ENCODE measurements at regions not wholly inside any gene's neighbourhood (a gene's known extent, or its start where the extent isn't known, plus 50 kb on each side); places are given as distances from the start of the nearest gene placed in this dataset.

DNA sequence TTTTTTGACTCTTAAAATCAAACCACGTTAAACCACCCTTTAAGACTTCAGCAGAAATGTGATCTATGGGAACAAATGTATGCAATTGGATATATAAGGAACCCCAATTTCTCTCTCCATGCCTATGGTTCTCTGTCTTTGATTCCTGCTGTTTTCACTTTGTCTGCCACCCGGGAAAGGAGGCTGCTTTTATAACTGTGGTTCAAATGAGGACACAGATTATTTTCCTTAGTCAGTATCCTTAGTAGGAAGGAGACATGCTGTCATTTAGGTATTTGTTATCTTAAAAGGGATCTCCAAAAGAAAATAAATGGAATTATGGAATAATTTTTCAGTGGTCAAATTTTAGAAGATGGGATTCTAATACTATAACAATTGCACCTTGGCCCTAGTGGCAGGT is 176.1 kb upstream of the NREP start:
- Histone ChIP-seq H3K4me1 (peaks cover 7% of the 10 kb centered on the region), H3K4me3 (no peak overlapping the region), H3K27me3 (ENCODE audit: insufficient read depth in 3 of 3, low read length in 2 of 3) (no peaks in the 10 kb centered on the region), H3K36me3 (ENCODE audit: insufficient read depth in 1 of 2, low read depth in 1 of 2) (no peaks in the 10 kb centered on the region), H3K27ac (no peak overlapping the region), H3K9me3 (no peaks in the 10 kb centered on the region)
- DNase-seq: no peak
- intact Hi-C loops (cut with DNase I): no loop called here
- WGBS, 3 donors: 19 to 38% (median 26%) methylated on average over 2 of the region's 2 CpGs
- no peak for ATAC-seq
- TF ChIP-seq, protein P1, sequence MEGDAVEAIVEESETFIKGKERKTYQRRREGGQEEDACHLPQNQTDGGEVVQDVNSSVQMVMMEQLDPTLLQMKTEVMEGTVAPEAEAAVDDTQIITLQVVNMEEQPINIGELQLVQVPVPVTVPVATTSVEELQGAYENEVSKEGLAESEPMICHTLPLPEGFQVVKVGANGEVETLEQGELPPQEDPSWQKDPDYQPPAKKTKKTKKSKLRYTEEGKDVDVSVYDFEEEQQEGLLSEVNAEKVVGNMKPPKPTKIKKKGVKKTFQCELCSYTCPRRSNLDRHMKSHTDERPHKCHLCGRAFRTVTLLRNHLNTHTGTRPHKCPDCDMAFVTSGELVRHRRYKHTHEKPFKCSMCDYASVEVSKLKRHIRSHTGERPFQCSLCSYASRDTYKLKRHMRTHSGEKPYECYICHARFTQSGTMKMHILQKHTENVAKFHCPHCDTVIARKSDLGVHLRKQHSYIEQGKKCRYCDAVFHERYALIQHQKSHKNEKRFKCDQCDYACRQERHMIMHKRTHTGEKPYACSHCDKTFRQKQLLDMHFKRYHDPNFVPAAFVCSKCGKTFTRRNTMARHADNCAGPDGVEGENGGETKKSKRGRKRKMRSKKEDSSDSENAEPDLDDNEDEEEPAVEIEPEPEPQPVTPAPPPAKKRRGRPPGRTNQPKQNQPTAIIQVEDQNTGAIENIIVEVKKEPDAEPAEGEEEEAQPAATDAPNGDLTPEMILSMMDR (IDR thresholded peaks at IDR 0.05): no peak

DNA sequence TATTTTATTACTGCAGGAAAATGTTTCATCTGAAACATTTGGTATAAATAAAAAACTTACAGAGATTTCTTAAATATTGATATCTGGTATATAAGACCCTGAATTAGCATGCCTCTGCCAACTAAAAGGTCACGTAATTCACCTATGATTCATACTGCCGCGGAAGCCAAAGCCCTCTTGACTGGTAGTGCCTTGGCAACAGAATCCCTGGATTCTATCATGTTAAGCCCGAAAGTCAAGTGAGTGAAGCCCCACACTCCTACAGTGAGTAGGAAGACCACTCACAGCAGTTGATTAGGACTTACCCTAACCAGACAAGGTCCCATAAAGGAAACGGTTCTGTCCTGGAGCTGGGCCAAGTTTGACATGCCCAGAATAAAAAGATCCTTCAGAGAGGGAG is 175.6 kb upstream of the NREP start:
- Histone ChIP-seq H3K4me1 (peaks cover 7% of the 10 kb centered on the region), H3K9me3 (no peaks in the 10 kb centered on the region), H3K4me3 (no peak overlapping the region), H3K27ac (no peak overlapping the region), H3K27me3 (ENCODE audit: insufficient read depth in 3 of 3, low read length in 2 of 3) (no peaks in the 10 kb centered on the region), H3K36me3 (ENCODE audit: insufficient read depth in 1 of 2, low read depth in 1 of 2) (no peaks in the 10 kb centered on the region)
- TF ChIP-seq, protein P1 (IDR thresholded peaks at IDR 0.05): no peak
- DNase-seq (no peak), ATAC-seq (no peak)
- 16 to 27% (median 24%) methylated on average over 5 of the region's 5 CpGs for WGBS, 3 donors
- intact Hi-C loops (cut with DNase I): no loop called here

DNA sequence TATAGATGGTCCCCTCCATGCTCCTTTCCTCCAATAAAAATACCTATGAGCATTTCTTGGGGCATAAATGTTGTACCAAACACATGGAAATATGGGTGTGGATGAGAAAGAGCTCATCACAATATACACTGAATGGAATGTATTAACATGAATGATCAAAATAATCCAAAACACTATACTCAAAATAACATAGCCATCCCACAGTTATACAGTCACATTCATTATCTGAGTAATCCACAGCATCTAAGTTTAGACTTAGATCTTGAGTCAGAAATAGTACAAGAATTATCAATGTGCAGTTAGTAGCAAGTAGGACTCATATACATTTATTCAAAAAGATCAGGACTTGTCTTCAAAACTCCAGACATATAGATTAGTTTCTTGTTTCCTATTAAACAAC is 175.2 kb upstream of the NREP start:
- ATAC-seq (no peak), DNase-seq (no peak)
- Histone ChIP-seq H3K27me3 (ENCODE audit: insufficient read depth in 3 of 3, low read length in 2 of 3) (no peaks in the 10 kb centered on the region), H3K27ac (no peak overlapping the region), H3K9me3 (no peaks in the 10 kb centered on the region), H3K36me3 (ENCODE audit: insufficient read depth in 1 of 2, low read depth in 1 of 2) (no peaks in the 10 kb centered on the region), H3K4me3 (no peak overlapping the region), H3K4me1 (peaks cover 7% of the 10 kb centered on the region)
- TF ChIP-seq, protein P1 (IDR thresholded peaks at IDR 0.05): no peak
- intact Hi-C loops (cut with DNase I): no loop called here

DNA sequence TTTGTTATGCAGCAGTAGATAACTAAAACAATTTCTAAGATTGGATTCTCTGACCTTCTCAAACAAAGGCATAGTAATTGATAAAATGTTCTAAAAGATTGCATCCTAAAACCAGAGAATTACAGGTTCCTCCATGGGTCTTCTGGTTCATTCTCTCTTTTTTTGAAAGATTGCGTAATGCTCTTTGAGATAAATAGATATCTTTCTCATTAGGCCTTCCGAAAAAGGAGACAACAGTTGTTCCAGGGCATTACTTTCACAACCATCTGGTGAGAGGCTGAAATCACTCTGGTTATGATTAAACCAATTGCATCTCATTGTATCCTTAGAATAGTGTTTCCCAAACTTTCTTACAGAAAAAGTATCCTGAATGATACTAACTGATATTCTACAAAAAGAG is 174.7 kb upstream of the NREP start:
- WGBS, 3 donors: 86 to 90% (median 86%) methylated on average over 2 of the region's 2 CpGs
- Histone ChIP-seq H3K27me3 (ENCODE audit: insufficient read depth in 3 of 3, low read length in 2 of 3) (no peaks in the 10 kb centered on the region), H3K4me3 (no peak overlapping the region), H3K9me3 (no peaks in the 10 kb centered on the region), H3K4me1 (peaks cover 7% of the 10 kb centered on the region), H3K36me3 (ENCODE audit: insufficient read depth in 1 of 2, low read depth in 1 of 2) (no peaks in the 10 kb centered on the region), H3K27ac (no peak overlapping the region)
- DNase-seq: no peak
- TF ChIP-seq, protein P1 (IDR thresholded peaks at IDR 0.05): no peak
- no peak for ATAC-seq
- intact Hi-C loops (cut with DNase I): no loop called here

DNA sequence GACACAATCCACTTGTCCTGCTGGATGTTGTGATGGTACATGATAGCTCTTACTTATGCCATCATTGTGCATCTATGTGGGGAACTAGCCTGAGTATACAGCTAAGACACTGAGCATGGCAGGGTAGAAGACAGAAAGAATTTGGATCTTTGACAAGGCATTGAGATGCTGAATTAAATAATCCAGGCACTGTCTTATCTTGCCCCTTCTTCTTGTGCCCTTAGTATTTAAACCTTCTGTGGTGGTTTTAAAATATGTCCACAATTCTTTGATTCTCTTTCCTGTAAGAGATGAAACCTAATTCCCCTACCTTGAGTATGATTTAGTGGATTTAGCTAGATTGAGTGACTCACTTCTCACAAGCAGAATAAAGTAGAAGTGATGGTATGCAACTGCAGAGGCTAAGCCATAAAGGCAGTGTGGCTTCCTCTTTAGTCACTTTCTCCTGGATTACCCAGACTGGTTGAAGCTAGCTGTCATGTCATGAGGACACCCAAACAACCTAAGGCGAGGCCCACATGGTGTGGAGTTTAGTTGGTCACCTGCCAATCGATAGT is 174.0 kb upstream of the NREP start:
- Histone ChIP-seq H3K36me3 (ENCODE audit: insufficient read depth in 1 of 2, low read depth in 1 of 2) (no peaks in the 10 kb centered on the region), H3K4me3 (no peak overlapping the region), H3K27me3 (ENCODE audit: insufficient read depth in 3 of 3, low read length in 2 of 3) (no peaks in the 10 kb centered on the region), H3K4me1 (peaks cover 7% of the 10 kb centered on the region), H3K27ac (no peak overlapping the region), H3K9me3 (no peaks in the 10 kb centered on the region)
- ATAC-seq: no peak
- intact Hi-C loops (cut with DNase I): no loop called here
- DNase-seq: no peak
- TF ChIP-seq, protein P1 (IDR thresholded peaks at IDR 0.05): no peak
- 91 to 100% (median 96%) methylated on average over 2 of the region's 2 CpGs for WGBS, 3 donors
